ENCODE measurements at regions not wholly inside any gene's neighbourhood (a gene's known extent, or its start where the extent isn't known, plus 50 kb on each side); places are given as distances from the start of the nearest gene placed in this dataset.

- ATAC-seq (ENCODE audit: low FRiP score) (no peak), DNase-seq (ENCODE audit: low spot score) (no peak)
- TF ChIP-seq CTCF (IDR thresholded peaks at IDR 0.05), result no peak
Measured at GRCh38 chr2:52818958-52819357, 948.6 kb upstream of the CHAC2 start.

- no peak for DNase-seq (ENCODE audit: low spot score)
- no peak for TF ChIP-seq CTCF (IDR thresholded peaks at IDR 0.05)
- ATAC-seq (ENCODE audit: low FRiP score), result no peak
Measured at GRCh38 chr2:52810460-52810859, 957.1 kb upstream of the CHAC2 start.

GRCh38 chr2:52805901-52806410 is 961.6 kb upstream of the CHAC2 start:
- ATAC-seq (ENCODE audit: low FRiP score), result no peak
- DNase-seq (ENCODE audit: low spot score), result no peak
- no peak for TF ChIP-seq CTCF (IDR thresholded peaks at IDR 0.05)

GRCh38 chr2:52794581-52794980 is 973.0 kb upstream of the CHAC2 start:
- no peak for TF ChIP-seq CTCF (IDR thresholded peaks at IDR 0.05)
- no peak for DNase-seq (ENCODE audit: low spot score)
- ATAC-seq (ENCODE audit: low FRiP score), result no peak

- DNase-seq (ENCODE audit: low spot score), result no peak
- no peak for ATAC-seq (ENCODE audit: low FRiP score)
- TF ChIP-seq CTCF (IDR thresholded peaks at IDR 0.05), result no peak
Measured at GRCh38 chr2:52779446-52779845, 988.2 kb upstream of the CHAC2 start.

GRCh38 chr2:52776571-52776970 is 991.0 kb upstream of the CHAC2 start:
- DNase-seq (ENCODE audit: low spot score), result no peak
- no peak for TF ChIP-seq CTCF (IDR thresholded peaks at IDR 0.05)
- ATAC-seq (ENCODE audit: low FRiP score), result no peak

GRCh38 chr2:52775674-52776073 is 991.9 kb upstream of the CHAC2 start:
- no peak for DNase-seq (ENCODE audit: low spot score)
- TF ChIP-seq CTCF (IDR thresholded peaks at IDR 0.05), result no peak
- ATAC-seq (ENCODE audit: low FRiP score), result peak; percentile 57

Data from omental fat pad (tissue), 3 donors.